IMR-90 (cell line): ENCODE measurements at regions not wholly inside any gene's neighbourhood (a gene's known extent, or its start where the extent isn't known, plus 50 kb on each side); places are given as distances from the start of the nearest gene placed in this dataset.

ENCODE experiments used
- ATAC-seq: fragments of 200-7000 bp; cut with Tn5 transposase; 2 replicates; pipeline ENCODE4 v1.9.1; 2020; ENCODE audit warnings: low read depth, mild to moderate bottlenecking, moderate library complexity
- BruUV-seq: library from RNA; stranded (reverse); fragments of 400-500 nt; replicated peaks from 2 replicates; lab custom pipeline; 2021; lab: Mats Ljungman, UMichigan
- CTCF ChIA-PET: fragments of 300-600 bp; formaldehyde crosslinking; extraction: SDS; loops from one replicate; lab custom pipeline; 2021; ENCODE audit warnings: antibody characterized with exemption; lab: Yijun Ruan, JAX
- POLR2A ChIA-PET: fragments of 300-600 bp; sonication (Branson Sonifier 250); formaldehyde crosslinking; loops from one replicate; lab custom pipeline; 2022; ENCODE audit warnings: antibody characterized with exemption; ENCODE audit not compliant: unreplicated experiment; lab: Charles Lee
- DNase-seq: peaks from one replicate; pipeline ENCODE4 v3.0.0; 2013
- H2AFZ ChIP-seq: replicated peaks from 2 replicates; pipeline ENCODE3; 2013; ENCODE audit warnings: low read length, mild to moderate bottlenecking; ENCODE audit not compliant: poor library complexity
- H2AK5ac ChIP-seq: 2 replicates; pipeline ENCODE4 v1.6.1; 2013; ENCODE audit warnings: low read depth, low read length, inconsistent platforms
- H2AK9ac ChIP-seq: replicated peaks from 2 replicates; pipeline ENCODE3; 2013; ENCODE audit warnings: mild to moderate bottlenecking, low read depth, low read length, moderate library complexity; ENCODE audit not compliant: poor library complexity
- H2BK120ac ChIP-seq: 2 replicates; pipeline ENCODE4 v1.6.1; 2013; ENCODE audit warnings: low read depth, low read length, inconsistent platforms
- H2BK15ac ChIP-seq: 3 replicates; pipeline ENCODE4 v1.6.1; 2013; ENCODE audit warnings: low read depth, low read length, inconsistent platforms
- H2BK20ac ChIP-seq: 2 replicates; pipeline ENCODE4 v1.6.1; 2013; ENCODE audit warnings: low read depth, mild to moderate bottlenecking, inconsistent platforms, low read length, moderate library complexity
- H2BK5ac ChIP-seq: 2 replicates; pipeline ENCODE4 v1.6.1; 2013; ENCODE audit warnings: mild to moderate bottlenecking, low read depth, low read length, inconsistent platforms; ENCODE audit not compliant: poor library complexity, severe bottlenecking
- H3K14ac ChIP-seq: replicated peaks from 2 replicates; pipeline ENCODE4 v1.6.1; 2013; ENCODE audit warnings: low read depth, low read length, inconsistent platforms
- H3K18ac ChIP-seq: 2 replicates; pipeline ENCODE4 v1.6.1; 2013; ENCODE audit warnings: low read depth, low read length, control low read depth
- H3K23ac ChIP-seq: 2 replicates; pipeline ENCODE4 v1.6.1; 2013; ENCODE audit warnings: low read depth, low read length, inconsistent platforms
- H3K27ac ChIP-seq: 2 replicates; pipeline ENCODE4 v1.5.1; 2013; ENCODE audit warnings: mild to moderate bottlenecking, control low read depth, low read length; ENCODE audit not compliant: insufficient read depth
- H3K27me3 ChIP-seq: 2 replicates; pipeline ENCODE4 v1.6.1; 2013; ENCODE audit warnings: low read length; ENCODE audit not compliant: control insufficient read depth, insufficient read depth
- H3K36me3 ChIP-seq: 2 replicates; pipeline ENCODE4 v1.6.1; 2013; ENCODE audit warnings: low read length, mixed read lengths; ENCODE audit not compliant: control insufficient read depth, insufficient read depth
- H3K4ac ChIP-seq: 2 replicates; pipeline ENCODE4 v1.6.1; 2013; ENCODE audit warnings: low read depth, low read length, inconsistent platforms
- H3K4me1 ChIP-seq: 2 replicates; pipeline ENCODE4 v1.6.1; 2013; ENCODE audit warnings: low read length, mixed read lengths; ENCODE audit not compliant: control insufficient read depth, insufficient read depth
- H3K4me2 ChIP-seq: 2 replicates; pipeline ENCODE4 v1.6.1; 2013; ENCODE audit warnings: low read depth, mild to moderate bottlenecking, control low read depth, low read length, moderate library complexity
- H3K4me3 ChIP-seq: 2 replicates; pipeline ENCODE4 v1.5.1; 2013; ENCODE audit warnings: low read depth, mild to moderate bottlenecking, control low read depth, low read length, moderate library complexity; ENCODE audit not compliant: insufficient read depth
- H3K56ac ChIP-seq: 2 replicates; pipeline ENCODE4 v1.6.1; 2013; ENCODE audit warnings: low read length, inconsistent platforms; ENCODE audit not compliant: insufficient read depth; ENCODE audit errors: extremely low read depth
- H3K79me1 ChIP-seq, 2 experiments: 2 replicates each; pipeline ENCODE4 v1.6.1; 2013; ENCODE audit warnings: low read length in 2 of 2, inconsistent platforms in 1 of 2, low read depth in 1 of 2
- H3K9ac ChIP-seq: 2 replicates; pipeline ENCODE4 v1.6.1; 2013; ENCODE audit warnings: low read depth, low read length, control low read depth
- H3K9me1 ChIP-seq: 2 replicates; pipeline ENCODE4 v1.6.1; 2013; ENCODE audit warnings: low read length, inconsistent platforms; ENCODE audit not compliant: insufficient read depth
- H3K9me3 ChIP-seq: 2 replicates; pipeline ENCODE4 v1.6.1; 2013; ENCODE audit warnings: low read length; ENCODE audit not compliant: control insufficient read depth, insufficient read depth
- H4K20me1 ChIP-seq: 2 replicates; pipeline ENCODE4 v1.6.1; 2013; ENCODE audit warnings: low read length, inconsistent platforms; ENCODE audit not compliant: insufficient read depth
- H4K5ac ChIP-seq: 2 replicates; pipeline ENCODE4 v1.6.1; 2013; ENCODE audit warnings: mild to moderate bottlenecking, low read depth, low read length, control low read depth
- H4K8ac ChIP-seq, 2 experiments: 2 replicates each; pipeline ENCODE4 v1.6.1; 2013; ENCODE audit warnings: low read depth in 2 of 2, low read length in 2 of 2, control low read depth in 1 of 2, inconsistent platforms in 1 of 2
- H4K91ac ChIP-seq: 2 replicates; pipeline ENCODE4 v1.6.1; 2013; ENCODE audit warnings: low read depth, low read length, inconsistent platforms; ENCODE audit not compliant: insufficient read depth
- BHLHE40 ChIP-seq: fragments of 150-350 bp; IDR thresholded peaks from 2 replicates; pipeline ENCODE4 v1.6.1; 2016; ENCODE audit warnings: mild to moderate bottlenecking, low read depth, low read length
- CEBPB ChIP-seq: IDR thresholded peaks from 2 replicates; pipeline ENCODE4 v1.6.1; 2012; ENCODE audit warnings: low read depth, low read length, improper control_type of control experiment
- CHD1 ChIP-seq: IDR thresholded peaks from 2 replicates; pipeline ENCODE4 v1.6.1; 2012; ENCODE audit warnings: low read depth, low read length, improper control_type of control experiment
- CTCF ChIP-seq: conservative IDR thresholded peaks from 2 replicates; pipeline ENCODE4 v1.5.1; 2012; ENCODE audit warnings: mild to moderate bottlenecking, low read depth, low read length, improper control_type of control experiment
- ELK1 ChIP-seq: fragments of 150-350 bp; IDR thresholded peaks from 2 replicates; pipeline ENCODE4 v1.6.1; 2016; ENCODE audit warnings: low read depth, mild to moderate bottlenecking, low read length, moderate library complexity, borderline replicate concordance
- FOS ChIP-seq: fragments of 150-350 bp; IDR thresholded peaks from 2 replicates; pipeline ENCODE4 v1.6.1; 2016; ENCODE audit warnings: low read depth, low read length
- MAFK ChIP-seq: IDR thresholded peaks from 2 replicates; pipeline ENCODE4 v1.6.1; 2012; ENCODE audit warnings: low read depth, low read length, improper control_type of control experiment
- MAZ ChIP-seq: IDR thresholded peaks from 2 replicates; pipeline ENCODE4 v1.6.1; 2012; ENCODE audit warnings: low read depth, mild to moderate bottlenecking, low read length, improper control_type of control experiment, moderate library complexity, borderline replicate concordance
- MXI1 ChIP-seq: IDR thresholded peaks from 2 replicates; pipeline ENCODE4 v1.6.1; 2012; ENCODE audit warnings: low read depth, mild to moderate bottlenecking, low read length, moderate library complexity, borderline replicate concordance
- NFE2L2 ChIP-seq: fragments of 150-350 bp; IDR thresholded peaks from 2 replicates; pipeline ENCODE4 v1.6.1; 2016; ENCODE audit warnings: low read depth, mild to moderate bottlenecking, low read length
- RCOR1 ChIP-seq: IDR thresholded peaks from 2 replicates; pipeline ENCODE4 v1.6.1; 2012; ENCODE audit warnings: mild to moderate bottlenecking, low read length, improper control_type of control experiment; ENCODE audit not compliant: insufficient replicate concordance
- RFX5 ChIP-seq: IDR thresholded peaks from 2 replicates; pipeline ENCODE4 v1.8.0; 2012; ENCODE audit warnings: low read depth, mild to moderate bottlenecking, low read length, moderate library complexity
- SMC3 ChIP-seq: fragments of 150-350 bp; IDR thresholded peaks from 2 replicates; pipeline ENCODE4 v1.6.1; 2016; ENCODE audit warnings: low read depth, mild to moderate bottlenecking, antibody characterized with exemption, low read length, moderate library complexity
- USF2 ChIP-seq: fragments of 150-350 bp; IDR thresholded peaks from 2 replicates; pipeline ENCODE4 v1.6.1; 2017; ENCODE audit warnings: mild to moderate bottlenecking, antibody characterized with exemption, low read length, low read depth
- WGBS, 2 experiments: methylation state at CpG; one replicate each; pipeline versions ENCODE4 v1.1.5 to v1.1.7; 2013; ENCODE audit warnings: missing lambda C conversion rate in 2 of 2; ENCODE audit not compliant: insufficient read length in 1 of 2; ENCODE audit errors: extremely low coverage in 2 of 2; 5-methylcytosine and 5-hydroxymethylcytosine counted together
- dilution Hi-C: fragments of 300-500 bp; cut with HindIII; formaldehyde crosslinking; loops from one replicate; pipeline ENCODE4 v1.14.3; 2018; ENCODE audit warnings: low sequenced_read_pairs; ENCODE audit not compliant: unreplicated experiment
- in situ Hi-C: fragments of 300-500 bp; cut with MboI; formaldehyde crosslinking; loops from 3 replicates; pipeline ENCODE4 v1.14.3; 2019; ENCODE audit warnings: low sequenced_read_pairs, inconsistent platforms, mixed read lengths
- intact Hi-C: fragments of 100-400 bp; cut with micrococcal nuclease; formaldehyde crosslinking; loops from 2 replicates; pipeline ENCODE4 v1.10.0; 2022

- Histone ChIP-seq H3K56ac (no peak overlapping the region), H3K9ac (no peak overlapping the region), H4K91ac (no peak overlapping the region), H3K27ac (no peak overlapping the region), H3K9me1 (no peaks in the 10 kb centered on the region), H3K9me3 (no peaks in the 10 kb centered on the region), H4K20me1 (no peaks in the 10 kb centered on the region), H3K4me1 (no peaks in the 10 kb centered on the region), H2AFZ (no peak overlapping the region), H3K18ac (no peak overlapping the region), H3K79me1 (no peaks in the 10 kb centered on the region), H2BK120ac (no peak overlapping the region), H4K5ac (no peak overlapping the region), H3K27me3 (no peaks in the 10 kb centered on the region), H2BK15ac (no peak overlapping the region), H3K4me3 (no peak overlapping the region), H3K23ac (no peak overlapping the region), H2BK5ac (no peak overlapping the region), H2AK9ac (no peak overlapping the region), H2AK5ac (no peak overlapping the region), H3K4ac (no peak overlapping the region), H3K14ac (no peak overlapping the region), H2BK20ac (no peak overlapping the region), H3K36me3 (no peaks in the 10 kb centered on the region), H4K8ac (no peak overlapping the region), H3K4me2 (no peak overlapping the region)
- no peak for TF ChIP-seq CTCF
- TF ChIP-seq SMC3: no peak
- no peak for TF ChIP-seq CEBPB
- no peak for TF ChIP-seq NFE2L2
- no peak for TF ChIP-seq RCOR1
- no peak for TF ChIP-seq MAZ
- TF ChIP-seq CHD1: no peak
- TF ChIP-seq MXI1: no peak
- TF ChIP-seq FOS: no peak
- no peak for TF ChIP-seq BHLHE40
- TF ChIP-seq ELK1: no peak
- TF ChIP-seq RFX5: no peak
- TF ChIP-seq MAFK: no peak
- no peak for TF ChIP-seq USF2
- in situ Hi-C loops (loop anchor here (25.0 kb wide), 1 partner anchor 529 kb away; no protein-coding TSS in a partner anchor), dilution Hi-C loops (no loop called here), intact Hi-C loops (no loop called here)
- 58% methylated on average over 3 of the region's 4 CpGs; no CpG with 5 or more reads in 1 of the 2 experiments for WGBS, 2 experiments
- no peak for ATAC-seq
- BruUV-seq: no TSS peak
- DNase-seq: no peak
- POLR2A ChIA-PET: no interaction called here
- CTCF ChIA-PET: no interaction called here
Observed at GRCh38 chr19:29266603-29267002, 53.7 kb upstream of the UQCRFS1 start.
